ENCODE measurements at regions not wholly inside any gene's neighbourhood (a gene's known extent, or its start where the extent isn't known, plus 50 kb on each side); places are given as distances from the start of the nearest gene placed in this dataset.

GRCh38 chr15:98529205-98530145, 118.9 kb upstream of the IGF1R start:
- Histone ChIP-seq H3K9ac (ENCODE audit: insufficient read depth in 1 of 2, low read depth in 2 of 2, low read length in 2 of 2) (no peak overlapping the region), H3K4me2 (ENCODE audit: insufficient read depth, low read length) (no peak overlapping the region), H3K9me1 (ENCODE audit: control insufficient read depth, insufficient read depth, low read length) (no peaks in the 10 kb centered on the region), H3K9me3 (replicated peaks; ENCODE audit: control insufficient read depth, insufficient read depth, low read depth, low read length) (no peaks in the 10 kb centered on the region), H2AFZ (ENCODE audit: low read depth, low read length) (no peak overlapping the region), H4K20me1 (replicated peaks; ENCODE audit: control insufficient read depth, insufficient read depth, low read length) (no peaks in the 10 kb centered on the region), H3K4me3 (no peak overlapping the region), H3K4me1 (replicated peaks in 1 of 2; ENCODE audit: control insufficient read depth in 2 of 2, insufficient read depth in 2 of 2, low read length in 2 of 2) (no peaks in the 10 kb centered on the region), H3K27me3 (ENCODE audit: control insufficient read depth in 2 of 2, insufficient read depth in 2 of 2, low read length in 2 of 2) (peaks cover 15 to 19% of the 10 kb centered on the region in 2 experiments; a peak in 4 of 5 replicates), H3K27ac (ENCODE audit: extremely low read depth, low read depth, low read length) (no peak overlapping the region), H3K36me3 (ENCODE audit: control insufficient read depth, insufficient read depth, low read length) (no peaks in the 10 kb centered on the region), H3K79me2 (ENCODE audit: control insufficient read depth, insufficient read depth, low read length) (no peaks in the 10 kb centered on the region)
- BruUV-seq (replicated peaks): no TSS peak
- under 1% methylated on average over 19 of the region's 19 CpGs for WGBS (ENCODE audit: insufficient coverage, low coverage, missing lambda C conversion rate)
- no peak for FAIRE-seq
- ChIA-PET POLR2A (no interaction called here), CTCF (ENCODE audit: low intra/inter-chr PET ratio) (no interaction called here)
- intact Hi-C loops (cut with micrococcal nuclease): no loop called here
- ATAC-seq: no peak
- no peak for DNase-seq (ENCODE audit: extremely low read depth in 1 of 4, low spot score in 3 of 4)
- no peak for TF ChIP-seq NFIC (IDR thresholded peaks at IDR 0.05)
- no peak for TF ChIP-seq NFXL1 (CRISPR knock-in tag; IDR thresholded peaks at IDR 0.05)
- no peak for TF ChIP-seq HSF4 (CRISPR knock-in tag; IDR thresholded peaks at IDR 0.05; ENCODE audit: borderline replicate concordance)
- no peak for TF ChIP-seq FOXO4 (CRISPR knock-in tag; IDR thresholded peaks at IDR 0.05)
- no peak for TF ChIP-seq KAT8 (IDR thresholded peaks at IDR 0.05; ENCODE audit: low read depth)
- no peak for TF ChIP-seq BRF1 (IDR thresholded peaks at IDR 0.05; ENCODE audit: borderline replicate concordance, extremely low read depth, insufficient read length)
- TF ChIP-seq ZNF280B (CRISPR knock-in tag; IDR thresholded peaks at IDR 0.05): no peak
- TF ChIP-seq SRSF3 (IDR thresholded peaks at IDR 0.05; ENCODE audit: insufficient read depth, low read length): no peak
- TF ChIP-seq SLC30A9 (CRISPR knock-in tag; IDR thresholded peaks at IDR 0.05): no peak
- in situ Hi-C loops (cut with MboI): no loop called here
